Spleen (tissue), 7 donors: ENCODE measurements at regions not wholly inside any gene's neighbourhood (a gene's known extent, or its start where the extent isn't known, plus 50 kb on each side); places are given as distances from the start of the nearest gene placed in this dataset.

ENCODE experiments used
- CTCF ChIP-seq, 11 experiments: fragments of 200-600 bp in 7 of 11; fragments of 450-650 bp in 4 of 11; sonication (generic) in 4 of 11; IDR thresholded peaks in 8 of 11; conservative IDR thresholded peaks in 3 of 11; 1 replicate in 7 of 11; 2 replicates in 4 of 11; pipeline versions ENCODE4 v1.4.0 to v1.8.0; 2016 to 2021; ENCODE audit warnings: antibody characterized with exemption in 11 of 11, inconsistent platforms in 4 of 11, mild to moderate bottlenecking in 1 of 11
- POLR2A ChIP-seq, 3 donors: fragments of 450-650 bp; IDR thresholded peaks; one replicate each; pipeline ENCODE4 v1.5.1; 2017; ENCODE audit warnings: antibody characterized with exemption in 3 of 3, mild to moderate bottlenecking in 1 of 3
- donor health status: DM: no; HTN: no; CAD: no; lungs with moderate emphysema.
- donor health status: DM: no; HTN: no; CAD: no.
- donor health status: DM: no; HTN: no; CAD: no.

- TF ChIP-seq CTCF (IDR thresholded peaks at IDR 0.05 in 8 of 11, conservative IDR thresholded peaks at IDR 0.05 in 3 of 11) (no peak), POLR2A (IDR thresholded peaks at IDR 0.05) (no peak)
Measured at GRCh38 chr11:24070435-24070834, 426.4 kb upstream of the LUZP2 start.
